Upper lobe of right lung (tissue), 1 donor: ENCODE measurements at regions not wholly inside any gene's neighbourhood (a gene's known extent, or its start where the extent isn't known, plus 50 kb on each side); places are given as distances from the start of the nearest gene placed in this dataset.

Experiments
- ATAC-seq: fragments of 200-7000 bp; cut with Tn5 transposase; one replicate; pipeline ENCODE4 v1.9.1; 2020; ENCODE audit warnings: mild to moderate bottlenecking, moderate library complexity
- DNase-seq: peaks from one replicate; pipeline ENCODE4 v3.0.0-alpha.2; 2020
- H3K27ac ChIP-seq: fragments of 200-600 bp; one replicate; pipeline ENCODE4 v1.8.0; 2022
- H3K27me3 ChIP-seq: fragments of 200-600 bp; one replicate; pipeline ENCODE4 v1.8.0; 2022; ENCODE audit warnings: mild to moderate bottlenecking
- H3K36me3 ChIP-seq: fragments of 200-600 bp; one replicate; pipeline ENCODE4 v1.8.0; 2022
- H3K4me1 ChIP-seq: fragments of 200-600 bp; one replicate; pipeline ENCODE4 v1.8.0; 2022
- H3K4me3 ChIP-seq: fragments of 200-600 bp; one replicate; pipeline ENCODE4 v1.8.0; 2022; ENCODE audit warnings: mild to moderate bottlenecking
- H3K9me3 ChIP-seq: fragments of 200-600 bp; one replicate; pipeline ENCODE4 v1.8.0; 2022
- intact Hi-C: fragments of 100-400 bp; cut with DNase I; formaldehyde crosslinking; loops from one replicate; pipeline ENCODE4 v1.11.0; 2022
- TF ChIP-seq, protein P1 (sequence below): fragments of 200-600 bp; IDR thresholded peaks from one replicate; pipeline ENCODE4 v1.8.0; 2022; ENCODE audit warnings: antibody characterized with exemption
- donor health status: DM: no; HTN: yes; CAD: no; lungs with severe emphysema.

DNA sequence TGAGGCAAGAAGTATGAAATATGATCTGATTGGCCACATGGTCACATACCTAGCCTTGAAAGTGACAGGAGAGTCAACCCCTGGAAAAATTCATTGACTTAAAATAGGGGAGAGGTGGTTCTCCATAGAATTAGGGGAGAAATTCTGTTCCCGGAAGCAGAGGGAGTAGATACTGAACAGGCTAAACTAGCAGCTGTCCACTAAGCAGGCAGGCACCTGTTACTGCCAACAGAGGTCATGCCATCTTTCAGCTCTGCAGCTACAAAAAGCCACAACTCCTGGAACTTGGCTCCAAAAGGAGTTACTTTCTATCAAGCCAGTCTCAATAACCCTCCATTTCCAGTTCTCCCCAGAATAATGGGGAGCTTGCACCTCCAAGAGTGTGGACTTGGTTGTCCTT lies 352.5 kb downstream of the MAFB start:
- DNase-seq (no peak), ATAC-seq (no peak)
- intact Hi-C loops: no loop called here
- no peak overlapping the region for H3K27ac ChIP-seq
- H3K9me3 ChIP-seq: no peaks in the 10 kb centered on the region
- no peaks in the 10 kb centered on the region for H3K36me3 ChIP-seq
- no peaks in the 10 kb centered on the region for H3K27me3 ChIP-seq
- TF ChIP-seq, protein P1, sequence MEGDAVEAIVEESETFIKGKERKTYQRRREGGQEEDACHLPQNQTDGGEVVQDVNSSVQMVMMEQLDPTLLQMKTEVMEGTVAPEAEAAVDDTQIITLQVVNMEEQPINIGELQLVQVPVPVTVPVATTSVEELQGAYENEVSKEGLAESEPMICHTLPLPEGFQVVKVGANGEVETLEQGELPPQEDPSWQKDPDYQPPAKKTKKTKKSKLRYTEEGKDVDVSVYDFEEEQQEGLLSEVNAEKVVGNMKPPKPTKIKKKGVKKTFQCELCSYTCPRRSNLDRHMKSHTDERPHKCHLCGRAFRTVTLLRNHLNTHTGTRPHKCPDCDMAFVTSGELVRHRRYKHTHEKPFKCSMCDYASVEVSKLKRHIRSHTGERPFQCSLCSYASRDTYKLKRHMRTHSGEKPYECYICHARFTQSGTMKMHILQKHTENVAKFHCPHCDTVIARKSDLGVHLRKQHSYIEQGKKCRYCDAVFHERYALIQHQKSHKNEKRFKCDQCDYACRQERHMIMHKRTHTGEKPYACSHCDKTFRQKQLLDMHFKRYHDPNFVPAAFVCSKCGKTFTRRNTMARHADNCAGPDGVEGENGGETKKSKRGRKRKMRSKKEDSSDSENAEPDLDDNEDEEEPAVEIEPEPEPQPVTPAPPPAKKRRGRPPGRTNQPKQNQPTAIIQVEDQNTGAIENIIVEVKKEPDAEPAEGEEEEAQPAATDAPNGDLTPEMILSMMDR: no peak
- no peak overlapping the region for H3K4me3 ChIP-seq
- no peaks in the 10 kb centered on the region for H3K4me1 ChIP-seq

DNA sequence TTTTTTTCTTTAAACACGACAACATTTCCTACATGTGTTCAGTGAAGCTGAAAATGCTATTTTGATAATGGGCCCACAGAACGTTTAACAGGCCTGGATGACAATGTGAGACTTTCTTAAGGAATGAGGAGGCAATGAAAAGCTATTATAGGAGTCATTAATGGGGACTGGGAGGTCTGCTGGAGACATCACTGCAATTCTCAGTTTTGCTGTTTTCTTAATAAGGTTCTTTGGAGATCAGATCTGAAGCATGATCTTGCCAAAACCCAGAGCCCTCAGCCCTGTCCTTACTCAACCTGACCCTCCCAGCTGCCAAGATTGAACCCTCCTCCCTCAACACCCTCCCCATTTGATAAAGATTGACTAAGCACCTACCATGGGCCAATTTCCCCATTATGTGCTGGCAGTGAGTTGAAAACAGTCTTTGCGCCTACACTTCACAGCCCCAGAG lies 353.1 kb downstream of the MAFB start:
- Histone ChIP-seq H3K27me3 (no peaks in the 10 kb centered on the region), H3K4me3 (no peak overlapping the region), H3K9me3 (no peaks in the 10 kb centered on the region), H3K36me3 (no peaks in the 10 kb centered on the region), H3K4me1 (no peaks in the 10 kb centered on the region), H3K27ac (no peak overlapping the region)
- ATAC-seq (no peak), DNase-seq (no peak)
- intact Hi-C loops: no loop called here
- TF ChIP-seq, protein P1: no peak

DNA sequence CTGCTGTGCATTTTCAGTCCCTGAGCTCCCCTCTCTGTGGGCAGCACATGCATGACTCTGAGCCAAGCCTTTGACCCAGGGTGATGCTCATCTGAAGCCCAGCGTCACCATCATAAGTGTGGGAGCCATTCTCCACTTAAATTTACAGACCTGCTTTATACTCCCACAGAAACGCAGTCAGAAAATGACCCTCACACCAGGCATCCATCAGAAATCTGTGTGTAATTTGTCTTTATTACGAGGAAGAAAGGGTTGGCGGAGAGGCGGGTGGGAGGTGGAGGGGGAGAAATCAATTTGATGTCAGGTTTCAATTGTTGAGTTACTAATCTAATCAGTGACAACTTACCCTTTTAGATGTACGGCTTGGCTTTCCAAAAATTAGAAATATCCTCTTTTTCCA lies 353.6 kb downstream of the MAFB start:
- DNase-seq (no peak), ATAC-seq (no peak)
- Histone ChIP-seq H3K27me3 (no peaks in the 10 kb centered on the region), H3K9me3 (no peaks in the 10 kb centered on the region), H3K4me3 (no peak overlapping the region), H3K36me3 (no peaks in the 10 kb centered on the region), H3K27ac (no peak overlapping the region), H3K4me1 (no peaks in the 10 kb centered on the region)
- TF ChIP-seq, protein P1: no peak
- intact Hi-C loops: no loop called here

DNA sequence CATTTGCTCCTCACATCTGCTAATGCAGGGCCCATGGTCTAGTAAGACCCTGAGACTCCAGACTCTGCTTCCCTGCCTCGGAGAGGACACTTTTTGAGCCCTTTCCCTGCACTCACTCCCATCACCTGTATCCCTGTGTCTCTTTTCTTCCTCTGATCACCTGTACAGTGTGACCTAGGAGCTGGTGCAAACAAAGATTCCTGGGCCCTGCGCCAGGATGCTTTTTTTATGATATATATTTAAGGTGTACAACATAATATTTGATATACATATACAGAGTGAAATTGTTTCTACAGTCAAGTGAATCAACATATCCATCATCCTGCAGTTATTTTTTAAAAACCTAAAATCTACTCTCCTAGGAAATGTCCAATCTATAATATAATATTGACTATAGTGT lies 355.4 kb downstream of the MAFB start:
- no peaks in the 10 kb centered on the region for H3K9me3 ChIP-seq
- TF ChIP-seq, protein P1: no peak
- no peak for DNase-seq
- H3K4me3 ChIP-seq: no peak overlapping the region
- ATAC-seq: no peak
- no peak overlapping the region for H3K27ac ChIP-seq
- H3K27me3 ChIP-seq: no peaks in the 10 kb centered on the region
- H3K36me3 ChIP-seq: no peaks in the 10 kb centered on the region
- no peaks in the 10 kb centered on the region for H3K4me1 ChIP-seq
- intact Hi-C loops: no loop called here

DNA sequence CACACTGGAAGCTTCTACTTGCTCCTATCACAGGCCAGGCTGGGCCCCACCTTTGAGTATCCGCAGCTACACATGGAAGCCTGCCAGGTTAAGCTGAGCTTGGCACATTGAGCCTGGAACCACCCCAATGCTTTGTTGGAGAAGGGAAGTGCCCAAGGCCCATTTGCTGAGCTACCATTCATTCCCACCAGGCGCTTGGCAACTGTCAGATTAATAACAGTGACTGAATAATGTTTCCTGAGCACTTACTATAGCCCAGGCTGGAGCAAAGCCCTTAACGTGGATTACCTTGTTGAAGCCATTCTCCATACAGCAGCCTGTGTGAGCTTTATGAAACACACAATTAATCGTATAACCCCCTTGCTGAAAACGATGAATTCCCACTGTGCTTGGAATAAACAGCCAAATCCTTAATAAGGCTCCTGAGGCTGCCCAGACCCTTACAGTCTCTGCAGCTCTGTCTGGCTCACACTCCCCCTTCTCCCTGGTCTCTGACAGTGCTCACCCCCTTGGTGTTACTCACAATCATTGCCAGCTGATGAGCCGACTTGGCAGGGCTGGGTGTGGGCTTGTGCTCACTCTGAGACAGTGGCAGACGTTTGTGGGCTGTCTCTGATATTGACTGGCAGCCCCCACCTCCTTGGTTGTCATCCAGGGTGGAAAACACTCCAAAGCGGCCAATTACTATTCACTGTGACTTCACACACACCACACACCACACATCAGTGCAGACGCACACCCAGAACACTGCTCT lies 357.1 kb downstream of the MAFB start:
- H3K4me1 ChIP-seq: no peaks in the 10 kb centered on the region
- DNase-seq (no peak), ATAC-seq (peak; percentile 29)
- TF ChIP-seq, protein P1: no peak
- no peak overlapping the region for H3K27ac ChIP-seq
- H3K36me3 ChIP-seq: no peaks in the 10 kb centered on the region
- no peak overlapping the region for H3K4me3 ChIP-seq
- no peaks in the 10 kb centered on the region for H3K9me3 ChIP-seq
- intact Hi-C loops: no loop called here
- no peaks in the 10 kb centered on the region for H3K27me3 ChIP-seq
